A549 (cell line): ENCODE measurements at regions not wholly inside any gene's neighbourhood (a gene's known extent, or its start where the extent isn't known, plus 50 kb on each side); places are given as distances from the start of the nearest gene placed in this dataset.

Experiments
- CTCF ChIP-seq: fragments of >200 bp; sonication (Bioruptor Twin); formaldehyde crosslinking; IDR thresholded peaks from 3 replicates; pipeline ENCODE4 v1.5.1; 2016
- KDM1A ChIP-seq: fragments of 200-600 bp; sonication (generic); IDR thresholded peaks from 2 replicates; pipeline ENCODE4 v1.6.1; 2016; ENCODE audit warnings: low read depth, mild to moderate bottlenecking
- REST ChIP-seq: fragments of 200-600 bp; sonication (generic); IDR thresholded peaks from 2 replicates; pipeline ENCODE4 v1.6.1; 2016; ENCODE audit warnings: antibody characterized with exemption, mild to moderate bottlenecking, moderate library complexity

GRCh38 chr9:81389569-81389993 lies 299.8 kb downstream of the TLE1 start:
- no peak for TF ChIP-seq CTCF
- TF ChIP-seq KDM1A = no peak
- TF ChIP-seq REST = no peak
